GM18519 (cell line): ENCODE measurements at regions not wholly inside any gene's neighbourhood (a gene's known extent, or its start where the extent isn't known, plus 50 kb on each side); places are given as distances from the start of the nearest gene placed in this dataset.
"Not testable (repeated sequence)": the region's sequence is repeated elsewhere in the genome, so short reads cannot be mapped to it uniquely, and the experiment has no call there.

Source experiments
- ATAC-seq: cut with Tn5 transposase; IDR thresholded peaks from one replicate; pipeline ENCODE4 v1.9.1; 2021; ENCODE audit warnings: mild to moderate bottlenecking, moderate library complexity; ENCODE audit not compliant: unreplicated experiment, low FRiP score

GRCh38 chr11:121914508-121915059 lies 201.4 kb downstream of the BLID start:
- ATAC-seq: no peak

DNA sequence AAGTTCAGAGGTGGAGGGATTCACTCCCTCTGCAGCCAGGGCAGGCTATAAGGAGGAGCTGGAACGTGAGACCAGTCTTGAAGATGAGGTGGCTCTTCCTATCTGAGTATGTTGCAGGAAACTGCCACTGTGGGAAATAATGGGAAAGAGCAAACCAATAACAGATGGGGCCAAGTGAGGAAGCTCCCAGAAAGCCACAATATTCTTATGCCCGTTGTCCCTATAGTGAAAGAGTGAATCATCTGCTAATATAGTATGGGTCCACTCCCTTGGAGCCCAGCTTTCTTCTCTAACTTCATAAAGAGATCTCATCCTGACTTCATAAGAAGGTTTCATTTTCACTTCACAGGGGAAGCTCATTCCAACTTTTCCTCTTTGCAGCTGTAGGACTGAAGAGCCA lies 206.4 kb downstream of the BLID start:
- no peak for ATAC-seq

DNA sequence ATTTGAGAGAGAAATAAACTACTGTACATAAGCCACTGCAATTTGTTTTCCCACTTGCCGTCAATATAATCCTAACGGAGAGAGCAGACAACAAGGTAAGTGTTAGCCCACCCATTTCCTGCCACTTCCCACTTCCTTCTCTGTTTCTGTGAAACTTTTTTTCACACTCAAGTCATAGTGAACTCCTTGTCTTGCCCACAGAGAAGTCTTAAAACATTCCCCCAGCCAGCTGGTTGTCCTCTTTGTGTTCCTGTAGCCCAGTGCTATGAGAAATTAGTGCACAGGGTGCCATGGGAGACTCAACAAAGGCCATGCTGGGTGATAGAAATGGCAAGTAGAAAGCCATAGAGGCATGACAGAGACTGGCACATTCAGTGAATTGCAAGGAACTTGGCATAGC lies 208.6 kb downstream of the BLID start:
- no peak for ATAC-seq

GRCh38 chr11:121904148-121904547 lies 211.9 kb downstream of the BLID start:
- peak; percentile 49 for ATAC-seq

DNA sequence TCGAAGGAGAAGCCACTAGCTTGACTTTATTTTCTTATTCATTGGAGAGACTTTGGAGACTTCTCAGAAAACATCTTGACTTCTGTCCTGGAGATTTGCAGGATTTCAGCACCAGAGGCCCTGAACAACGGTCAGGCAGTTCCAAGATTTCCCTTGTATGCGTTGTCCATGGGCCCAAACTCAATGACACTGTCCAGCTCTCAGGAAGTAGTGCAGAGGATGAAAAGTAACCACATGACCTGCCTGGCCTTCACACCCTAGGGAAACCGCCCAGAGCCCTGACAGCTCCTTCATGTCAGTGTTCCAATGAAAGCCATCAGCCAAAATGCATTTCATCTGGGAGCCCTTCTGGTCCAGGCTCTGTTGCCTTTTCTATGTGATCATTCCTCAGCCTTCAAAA lies 214.1 kb downstream of the BLID start:
- no peak for ATAC-seq

DNA sequence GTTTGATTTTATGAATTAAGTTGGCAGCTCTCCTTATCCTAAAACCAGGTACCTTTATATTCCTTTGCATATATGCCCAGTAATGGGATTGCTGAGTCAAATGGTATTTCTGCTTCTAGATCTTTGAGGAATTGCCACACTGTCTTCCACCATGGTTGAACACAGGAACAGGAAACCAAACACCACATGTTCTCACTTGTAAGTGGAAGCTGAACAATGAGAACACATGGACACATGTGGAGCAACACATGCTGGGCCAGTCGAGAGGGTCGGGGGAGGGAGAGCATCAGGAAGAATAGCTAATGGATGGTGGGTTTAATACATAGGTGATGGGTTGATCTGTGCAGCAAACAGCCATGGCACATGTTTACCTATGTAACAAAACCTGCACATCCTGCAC lies 214.6 kb downstream of the BLID start:
- not testable (repeated sequence) for ATAC-seq

GRCh38 chr11:121899520-121899919 lies 216.5 kb downstream of the BLID start:
- no peak for ATAC-seq

DNA sequence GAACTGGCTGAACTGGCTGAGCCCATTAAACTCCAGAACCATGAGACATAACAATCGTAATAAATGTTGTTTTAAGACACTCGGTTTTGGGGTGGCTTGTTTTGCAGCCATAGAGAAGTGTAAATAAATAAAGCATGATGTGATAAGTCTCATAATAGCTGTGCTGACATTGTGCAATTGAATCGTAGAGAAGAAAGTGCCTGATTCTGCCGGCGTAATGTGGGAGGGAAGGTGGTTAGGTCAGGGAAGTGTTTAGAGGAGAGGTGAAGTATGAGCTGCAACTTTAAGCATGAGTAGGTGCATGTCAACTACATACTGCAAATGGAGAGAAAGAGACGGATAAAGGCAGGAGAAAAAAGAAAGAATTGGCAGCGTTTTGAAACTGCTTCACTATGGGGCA lies 217.1 kb downstream of the BLID start:
- no peak for ATAC-seq

GRCh38 chr11:121895919-121896318 lies 220.1 kb downstream of the BLID start:
- no peak for ATAC-seq

DNA sequence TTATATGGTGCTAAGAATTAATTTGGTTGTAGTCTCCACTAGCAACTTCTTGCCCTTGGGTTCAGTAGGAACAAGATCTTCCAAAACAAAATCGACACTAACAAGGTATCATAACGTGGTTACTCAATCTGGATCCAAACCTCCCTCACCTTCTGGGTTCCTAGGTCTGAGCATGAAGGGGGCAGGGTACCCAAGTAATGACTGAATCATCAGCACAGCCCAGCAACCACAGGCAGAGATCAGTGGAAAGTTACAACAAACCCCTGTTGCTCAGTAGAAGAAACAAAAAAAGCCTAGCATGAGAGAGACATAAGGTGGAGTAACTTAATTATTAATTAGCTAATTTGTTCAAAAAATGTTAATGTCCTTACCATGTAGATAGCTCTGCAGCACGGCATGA lies 221.4 kb downstream of the BLID start:
- no peak for ATAC-seq

DNA sequence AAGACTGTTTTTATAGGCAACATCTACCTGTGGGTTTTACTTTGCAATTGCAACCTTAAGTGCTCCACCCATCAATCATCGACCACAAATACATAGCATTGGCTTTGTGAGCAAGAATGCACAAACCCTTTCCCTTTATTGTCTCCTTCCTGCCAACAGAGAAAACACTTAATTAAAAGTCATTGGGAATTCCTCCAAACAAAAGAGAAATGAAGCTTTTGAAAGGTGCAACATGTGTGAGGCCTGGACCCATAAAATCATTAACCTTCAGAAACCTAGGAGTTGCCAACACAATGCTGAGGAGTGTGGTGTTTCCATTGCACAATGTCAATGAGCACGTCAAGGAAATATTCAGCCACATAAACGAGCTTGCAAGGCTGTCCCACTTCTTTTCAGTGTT lies 223.2 kb downstream of the BLID start:
- ATAC-seq: no peak

GRCh38 chr11:121892131-121892681 lies 223.8 kb downstream of the BLID start:
- no peak for ATAC-seq

- ATAC-seq: no peak
Observed at GRCh38 chr11:121890946-121891515, 225.0 kb downstream of the BLID start.

DNA sequence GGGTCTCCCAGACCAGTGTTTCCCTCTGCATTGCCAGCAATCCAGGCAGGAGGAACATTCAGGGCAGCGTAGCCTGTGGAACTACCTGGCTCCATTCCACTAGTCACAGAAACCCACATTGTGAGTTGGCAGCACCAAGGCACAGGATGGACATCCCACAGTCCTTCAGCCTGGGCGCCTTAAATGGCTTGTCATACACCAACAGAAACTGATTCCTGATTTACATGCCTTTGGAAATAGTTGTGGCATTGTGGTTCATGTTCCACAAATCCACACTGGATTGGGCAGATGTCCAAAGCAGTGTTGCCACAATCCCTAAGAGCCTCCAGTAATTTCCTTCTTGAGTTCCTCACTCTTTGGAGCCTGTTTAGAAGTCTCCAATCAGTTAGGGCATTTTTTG lies 225.6 kb downstream of the BLID start:
- ATAC-seq: no peak

DNA sequence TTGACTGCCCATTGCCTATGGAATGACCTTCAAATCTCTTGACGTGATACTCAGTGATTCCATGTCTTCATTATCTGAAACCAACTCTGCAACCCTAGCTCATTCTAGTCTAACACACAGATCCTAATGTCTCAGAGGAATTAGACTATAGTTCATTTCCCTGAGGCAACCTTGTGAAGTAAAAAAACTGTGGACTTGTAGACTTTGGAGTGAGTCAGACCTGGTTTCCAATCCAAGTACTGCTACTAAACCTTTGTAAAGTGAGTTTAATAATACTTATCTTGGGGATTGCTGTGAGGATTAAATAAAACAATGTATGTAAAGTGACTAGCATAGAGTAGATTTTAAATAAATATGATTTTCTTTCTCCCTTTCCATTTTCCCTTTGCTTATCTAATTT lies 226.1 kb downstream of the BLID start:
- ATAC-seq: no peak

DNA sequence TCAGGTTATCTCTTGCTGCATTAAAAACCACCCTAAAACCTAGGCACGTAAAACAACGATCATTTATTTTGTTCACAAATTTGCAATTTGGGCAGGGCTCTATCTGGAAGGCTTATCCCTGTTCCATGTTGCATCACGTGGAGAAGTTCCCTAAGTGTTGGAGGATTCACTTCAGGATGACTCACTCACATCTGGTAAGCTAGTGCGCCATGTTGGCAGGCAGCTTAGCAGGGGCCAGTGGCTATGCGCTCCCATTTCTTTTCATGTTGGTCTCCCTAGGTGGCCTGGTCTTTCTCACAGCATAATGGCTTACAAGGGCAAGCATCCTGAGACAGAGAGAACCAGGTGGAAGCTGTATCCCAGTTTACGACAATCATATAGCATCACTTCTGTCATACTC lies 226.8 kb downstream of the BLID start:
- no peak for ATAC-seq

- ATAC-seq: no peak
Observed at GRCh38 chr11:121887976-121888557, 227.9 kb downstream of the BLID start.

DNA sequence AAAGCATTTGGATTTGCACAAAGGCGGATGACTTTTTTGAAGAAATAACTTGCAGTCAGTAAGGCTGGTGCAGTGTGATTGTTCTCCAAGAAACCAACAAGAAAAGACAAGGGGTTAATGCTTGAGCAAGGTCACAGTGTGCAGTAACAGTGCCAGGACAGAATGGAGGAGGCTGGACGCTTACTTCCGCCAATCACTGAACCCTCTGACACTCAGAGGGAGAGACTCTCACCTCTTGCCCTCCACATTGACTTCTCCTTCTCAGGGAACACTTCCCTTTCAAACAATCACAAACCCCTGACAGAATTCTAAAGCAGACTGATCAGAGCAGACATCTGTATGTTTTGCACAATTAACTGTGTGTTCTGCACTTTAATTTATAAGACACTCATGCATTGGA lies 228.4 kb downstream of the BLID start:
- ATAC-seq: no peak

- ATAC-seq: no peak
Observed at GRCh38 chr11:121886996-121887395, 229.0 kb downstream of the BLID start.

DNA sequence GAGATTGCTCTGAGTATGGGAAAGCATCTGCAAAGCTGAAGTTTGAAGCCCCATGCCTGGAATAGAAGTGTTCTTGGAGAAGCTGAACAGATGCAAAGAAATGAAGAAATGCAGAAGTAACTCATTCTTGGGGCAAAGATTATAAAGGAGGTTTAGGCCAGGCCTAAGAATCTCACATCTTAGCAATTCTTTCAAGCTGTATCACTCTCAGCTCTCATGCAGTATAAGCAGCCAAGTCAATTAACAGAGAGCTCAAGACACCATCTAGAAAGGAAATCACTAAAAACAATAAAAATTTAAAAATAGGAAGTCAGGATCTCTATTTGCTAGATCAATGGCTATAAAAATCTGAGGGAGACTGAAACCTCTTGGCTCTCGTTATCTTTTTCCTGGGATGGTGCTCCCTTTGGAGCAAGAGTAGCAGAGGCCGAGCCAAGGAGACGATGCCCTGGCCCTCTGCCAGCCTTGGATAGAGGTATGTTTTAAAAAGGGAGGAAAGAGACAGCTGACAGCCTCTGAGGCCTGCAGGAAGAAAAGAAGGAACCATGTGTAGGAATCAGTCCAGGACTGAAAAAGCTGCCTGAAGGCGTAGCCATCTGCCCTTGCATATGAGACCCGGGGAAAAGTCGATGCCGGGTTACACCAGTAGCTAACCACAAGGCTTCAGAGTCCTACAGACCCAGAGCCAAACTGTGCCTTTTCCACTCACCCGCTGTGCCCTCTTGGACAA lies 229.8 kb downstream of the BLID start:
- ATAC-seq: no peak

DNA sequence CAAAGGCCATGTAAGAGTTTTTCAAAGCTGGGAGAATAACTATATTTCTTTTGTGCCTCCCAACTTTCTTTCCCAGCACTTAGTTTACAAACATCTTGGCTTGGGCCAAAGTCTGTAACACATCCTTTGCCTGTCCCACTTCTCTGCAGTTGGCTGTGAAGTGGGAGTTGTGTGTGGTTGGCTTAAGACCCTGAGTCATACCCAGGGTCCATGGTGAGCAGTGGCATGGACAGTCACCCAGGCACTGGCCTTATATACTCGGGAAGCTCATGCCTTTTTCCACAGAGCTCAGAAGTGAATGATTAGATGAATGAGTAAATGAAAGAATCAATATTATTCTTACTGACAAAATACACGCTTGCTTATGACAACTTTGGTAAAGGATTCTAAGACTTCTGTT lies 231.4 kb downstream of the BLID start:
- no peak for ATAC-seq

DNA sequence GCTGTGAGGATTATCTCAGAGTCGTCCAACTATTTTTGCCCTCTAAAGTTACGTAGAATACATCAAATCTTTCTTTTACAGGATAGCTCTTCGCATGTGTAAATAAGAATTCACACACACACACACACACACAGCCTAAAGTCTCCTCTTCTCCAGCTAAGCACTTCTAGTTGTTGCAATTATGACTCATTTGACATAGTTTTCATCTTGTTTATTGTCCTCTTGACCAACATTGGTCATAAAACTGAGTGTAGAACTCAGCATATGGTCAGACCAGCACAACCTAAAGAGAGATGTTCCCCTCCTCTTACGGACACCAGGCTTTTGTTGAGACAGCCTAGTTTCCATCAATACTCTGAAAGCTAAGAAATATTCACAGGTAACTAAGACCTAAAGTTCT lies 234.2 kb downstream of the BLID start:
- no peak for ATAC-seq
